Osteoblast (primary cell): ENCODE measurements at regions not wholly inside any gene's neighbourhood (a gene's known extent, or its start where the extent isn't known, plus 50 kb on each side); places are given as distances from the start of the nearest gene placed in this dataset.
"Not testable (repeated sequence)": the region's sequence is repeated elsewhere in the genome, so short reads cannot be mapped to it uniquely, and the experiment has no call there.

Experiments
- DNase-seq: peaks from one replicate; pipeline ENCODE4 v3.0.0; 2011; ENCODE audit warnings: low spot score, mixed read lengths; ENCODE audit not compliant: insufficient read length; ENCODE audit errors: missing footprints
- H2AFZ ChIP-seq: 2 replicates; pipeline ENCODE4 v1.6.0; 2011; ENCODE audit warnings: mild to moderate bottlenecking, low read length
- H3K27ac ChIP-seq: 2 replicates; pipeline ENCODE4 v1.5.1; 2011; ENCODE audit warnings: mild to moderate bottlenecking, low read depth, low read length, moderate library complexity
- H3K27me3 ChIP-seq: 2 replicates; pipeline ENCODE4 v1.6.0; 2012; ENCODE audit warnings: mild to moderate bottlenecking, control low read depth, inconsistent platforms, low read length, moderate library complexity; ENCODE audit not compliant: insufficient read depth
- H3K36me3 ChIP-seq: 2 replicates; pipeline ENCODE4 v1.5.1; 2011; ENCODE audit warnings: mild to moderate bottlenecking, low read length, control low read depth, moderate library complexity; ENCODE audit not compliant: insufficient read depth
- H3K4me1 ChIP-seq: 2 replicates; pipeline ENCODE4 v1.5.1; 2011; ENCODE audit warnings: mild to moderate bottlenecking, low read length, control low read depth, moderate library complexity; ENCODE audit not compliant: insufficient read depth
- H3K4me2 ChIP-seq: 2 replicates; pipeline ENCODE4 v1.6.0; 2011; ENCODE audit warnings: mild to moderate bottlenecking, low read length; ENCODE audit not compliant: insufficient read depth
- H3K4me3 ChIP-seq: fragments of 200-600 bp; sonication (generic); 3 replicates; pipeline ENCODE4 v1.5.1; 2012; ENCODE audit warnings: mild to moderate bottlenecking, low read length, inconsistent platforms; ENCODE audit not compliant: insufficient read depth
- H3K79me2 ChIP-seq: 2 replicates; pipeline ENCODE4 v1.6.0; 2012; ENCODE audit warnings: mild to moderate bottlenecking, low read length, control low read depth, inconsistent platforms; ENCODE audit not compliant: insufficient read depth
- H3K9me3 ChIP-seq: 2 replicates; pipeline ENCODE4 v1.5.1; 2011; ENCODE audit warnings: low read depth, low read length, control low read depth
- H4K20me1 ChIP-seq: 2 replicates; pipeline ENCODE4 v1.6.0; 2012; ENCODE audit warnings: mild to moderate bottlenecking, low read length, control low read depth; ENCODE audit not compliant: insufficient read depth
- CTCF ChIP-seq: IDR thresholded peaks from 2 replicates; pipeline ENCODE4 v1.5.1; 2011; ENCODE audit warnings: mild to moderate bottlenecking, low read depth, low read length, moderate library complexity; ENCODE audit errors: extremely low read depth

DNA sequence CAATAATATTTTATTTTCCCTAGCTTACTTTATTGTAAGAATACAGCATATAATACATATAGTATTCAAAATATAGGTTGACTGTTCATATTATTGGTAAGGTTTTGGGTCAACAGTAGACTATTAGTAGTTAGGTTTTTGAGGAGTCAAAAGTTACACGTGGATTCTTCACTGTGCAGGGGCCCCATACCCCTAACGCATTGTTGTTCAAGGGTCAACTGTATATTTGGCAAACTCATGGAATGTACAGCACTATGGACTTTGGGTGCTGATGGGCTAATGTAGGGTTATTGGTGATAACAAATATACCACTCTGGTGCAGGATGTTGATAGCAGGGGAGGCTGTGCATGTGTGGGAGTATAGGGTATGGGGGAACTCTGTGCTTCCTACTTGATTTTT is 397.2 kb downstream of the BCKDHB start:
- Histone ChIP-seq H3K27me3 (no peaks in the 10 kb centered on the region), H3K27ac (no peak overlapping the region), H3K36me3 (no peaks in the 10 kb centered on the region), H3K79me2 (no peaks in the 10 kb centered on the region), H4K20me1 (no peaks in the 10 kb centered on the region), H3K4me2 (no peak overlapping the region), H3K9me3 (no peaks in the 10 kb centered on the region), H2AFZ (no peak overlapping the region), H3K4me3 (no peak overlapping the region), H3K4me1 (no peaks in the 10 kb centered on the region)
- TF ChIP-seq CTCF, result no peak
- DNase-seq, result no peak

DNA sequence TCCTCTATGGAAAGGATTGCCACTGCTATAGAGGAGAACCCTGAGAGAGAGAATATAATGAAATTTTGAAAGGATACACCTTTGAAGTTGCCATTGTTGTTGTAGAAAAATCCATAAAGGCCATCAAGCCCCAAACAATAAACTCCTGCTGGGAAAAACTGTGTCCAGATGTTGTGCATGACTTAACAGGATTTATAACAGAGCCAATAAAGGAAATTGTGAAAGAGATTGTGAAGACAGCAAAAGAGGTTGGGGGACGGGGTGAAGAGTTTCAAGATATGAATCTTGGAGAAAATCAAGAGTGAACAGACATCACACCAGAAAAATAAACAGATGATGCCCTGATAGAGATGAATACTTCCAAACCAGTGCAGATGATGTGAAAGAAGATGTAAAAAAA is 396.4 kb downstream of the BCKDHB start:
- DNase-seq, result no peak
- H3K4me1 ChIP-seq, result no peaks in the 10 kb centered on the region
- no peak for TF ChIP-seq CTCF

DNA sequence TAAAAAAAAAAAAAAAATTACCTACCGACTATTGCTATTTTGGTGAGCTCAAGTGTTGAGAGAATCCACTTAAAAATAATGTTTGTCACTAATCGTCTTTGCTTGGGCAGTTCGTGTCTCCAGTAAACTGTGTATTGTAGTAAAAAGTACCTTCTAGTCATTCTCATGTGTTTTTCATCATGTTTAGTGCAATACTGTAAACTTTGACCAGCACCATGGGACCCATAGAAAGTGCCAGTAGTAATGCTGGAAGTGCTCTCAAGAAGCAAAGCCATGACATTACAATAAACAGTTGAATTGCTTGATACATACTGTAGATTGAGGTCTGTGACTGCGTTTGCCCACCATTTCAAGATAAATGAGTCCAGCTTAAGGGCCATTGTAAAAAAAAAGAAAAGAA is 395.2 kb downstream of the BCKDHB start:
- Histone ChIP-seq H3K79me2 (no peaks in the 10 kb centered on the region), H3K27me3 (no peaks in the 10 kb centered on the region), H2AFZ (no peak overlapping the region), H3K9me3 (no peaks in the 10 kb centered on the region), H3K4me1 (no peaks in the 10 kb centered on the region), H3K27ac (no peak overlapping the region), H4K20me1 (no peaks in the 10 kb centered on the region), H3K36me3 (no peaks in the 10 kb centered on the region), H3K4me2 (no peak overlapping the region), H3K4me3 (no peak overlapping the region)
- DNase-seq, result no peak
- no peak for TF ChIP-seq CTCF

More for the DNA sequence above, 396.4 kb downstream of the BCKDHB start:
- Histone ChIP-seq H2AFZ (no peak overlapping the region), H3K4me2 (no peak overlapping the region), H3K79me2 (no peaks in the 10 kb centered on the region), H3K27me3 (no peaks in the 10 kb centered on the region), H3K9me3 (no peaks in the 10 kb centered on the region), H3K36me3 (no peaks in the 10 kb centered on the region), H4K20me1 (no peaks in the 10 kb centered on the region), H3K4me3 (no peak overlapping the region), H3K27ac (no peak overlapping the region)

GRCh38 chr6:80497696-80498486 is 391.4 kb downstream of the BCKDHB start:
- H3K4me1 ChIP-seq, H3K27ac ChIP-seq, H3K79me2 ChIP-seq, H2AFZ ChIP-seq, DNase-seq, H3K4me3 ChIP-seq, H3K9me3 ChIP-seq, H3K27me3 ChIP-seq, H4K20me1 ChIP-seq, H3K4me2 ChIP-seq, H3K36me3 ChIP-seq: not testable (repeated sequence)
